ENCODE measurements at regions not wholly inside any gene's neighbourhood (a gene's known extent, or its start where the extent isn't known, plus 50 kb on each side); places are given as distances from the start of the nearest gene placed in this dataset.
"Not testable (repeated sequence)": the region's sequence is repeated elsewhere in the genome, so short reads cannot be mapped to it uniquely, and the experiment has no call there.

DNA sequence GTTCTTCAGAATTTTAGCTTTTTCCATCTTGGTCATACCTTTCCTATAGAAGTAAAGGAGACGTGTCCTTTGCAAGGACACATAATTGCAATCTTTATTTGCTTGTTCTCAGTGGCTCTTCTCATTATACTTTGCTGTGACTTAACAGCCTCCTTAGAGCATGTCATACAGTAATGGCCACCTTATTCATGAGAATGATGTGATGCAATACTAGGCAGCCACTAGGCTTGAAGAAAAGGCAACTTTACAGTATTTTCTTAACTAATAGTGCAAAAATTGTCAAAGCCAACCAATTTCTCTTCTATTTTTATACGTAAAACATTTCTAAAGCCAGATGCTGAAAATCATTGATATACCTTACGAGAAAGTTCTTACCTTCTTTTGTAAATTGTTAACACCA, 1296.8 kb upstream of the EYS start:
- TF ChIP-seq, protein P1, sequence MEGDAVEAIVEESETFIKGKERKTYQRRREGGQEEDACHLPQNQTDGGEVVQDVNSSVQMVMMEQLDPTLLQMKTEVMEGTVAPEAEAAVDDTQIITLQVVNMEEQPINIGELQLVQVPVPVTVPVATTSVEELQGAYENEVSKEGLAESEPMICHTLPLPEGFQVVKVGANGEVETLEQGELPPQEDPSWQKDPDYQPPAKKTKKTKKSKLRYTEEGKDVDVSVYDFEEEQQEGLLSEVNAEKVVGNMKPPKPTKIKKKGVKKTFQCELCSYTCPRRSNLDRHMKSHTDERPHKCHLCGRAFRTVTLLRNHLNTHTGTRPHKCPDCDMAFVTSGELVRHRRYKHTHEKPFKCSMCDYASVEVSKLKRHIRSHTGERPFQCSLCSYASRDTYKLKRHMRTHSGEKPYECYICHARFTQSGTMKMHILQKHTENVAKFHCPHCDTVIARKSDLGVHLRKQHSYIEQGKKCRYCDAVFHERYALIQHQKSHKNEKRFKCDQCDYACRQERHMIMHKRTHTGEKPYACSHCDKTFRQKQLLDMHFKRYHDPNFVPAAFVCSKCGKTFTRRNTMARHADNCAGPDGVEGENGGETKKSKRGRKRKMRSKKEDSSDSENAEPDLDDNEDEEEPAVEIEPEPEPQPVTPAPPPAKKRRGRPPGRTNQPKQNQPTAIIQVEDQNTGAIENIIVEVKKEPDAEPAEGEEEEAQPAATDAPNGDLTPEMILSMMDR (IDR thresholded peaks at IDR 0.05; ENCODE audit: low read depth, low read length) = no peak
- in situ Hi-C loops (cut with HindIII; ENCODE audit: low sequenced_read_pairs) = no loop called here

DNA sequence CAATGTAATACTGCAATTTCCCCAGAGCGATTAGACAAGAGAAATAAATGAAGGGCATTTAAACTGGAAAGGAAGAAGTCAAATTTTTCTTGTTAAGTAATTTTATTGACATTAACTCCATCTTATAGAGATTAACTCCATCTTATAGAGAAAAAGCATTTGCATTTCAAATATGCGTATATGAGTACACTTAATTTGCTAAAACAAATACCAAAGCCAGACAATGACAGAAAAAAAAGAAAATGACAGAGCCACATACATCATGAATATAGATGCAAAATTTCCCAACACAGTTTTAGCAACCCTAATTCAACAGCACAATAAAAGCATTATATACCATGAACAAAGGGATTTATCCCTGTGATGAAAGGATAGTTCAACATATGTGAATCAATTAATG, 1293.1 kb upstream of the EYS start:
- TF ChIP-seq, protein P1 (IDR thresholded peaks at IDR 0.05; ENCODE audit: low read depth, low read length) = no peak
- in situ Hi-C loops (cut with HindIII; ENCODE audit: low sequenced_read_pairs) = no loop called here
- no peak overlapping the region for H3K4me3 ChIP-seq (ENCODE audit: low read depth, low read length)
- no peak for DNase-seq (ENCODE audit: low read depth, low spot score)

More for the DNA sequence above, 1296.8 kb upstream of the EYS start:
- no peak for DNase-seq (ENCODE audit: low read depth, low spot score)
- no peak overlapping the region for H3K4me3 ChIP-seq (ENCODE audit: low read depth, low read length)

DNA sequence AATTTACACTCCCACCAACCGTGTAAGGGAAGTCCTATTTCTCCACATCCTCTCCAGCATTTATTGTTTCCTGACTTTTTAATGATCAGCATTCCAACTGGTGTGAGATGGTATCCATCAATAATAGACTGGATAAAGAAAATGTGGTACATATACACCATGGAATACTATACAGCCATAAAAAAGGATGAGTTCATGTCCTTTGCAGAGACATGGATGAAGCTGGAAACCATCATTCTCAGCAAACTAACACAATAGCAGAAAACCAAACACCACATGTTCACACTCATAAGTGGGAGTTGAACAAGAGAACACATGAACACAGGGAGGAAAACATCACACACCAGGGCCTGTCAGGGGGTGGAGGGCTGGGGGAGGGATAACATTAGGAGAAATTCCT, 1290.6 kb upstream of the EYS start:
- DNase-seq (ENCODE audit: low read depth, low spot score); H3K4me3 ChIP-seq (ENCODE audit: low read depth, low read length); in situ Hi-C loops (cut with HindIII; ENCODE audit: low sequenced_read_pairs): not testable (repeated sequence)

DNA sequence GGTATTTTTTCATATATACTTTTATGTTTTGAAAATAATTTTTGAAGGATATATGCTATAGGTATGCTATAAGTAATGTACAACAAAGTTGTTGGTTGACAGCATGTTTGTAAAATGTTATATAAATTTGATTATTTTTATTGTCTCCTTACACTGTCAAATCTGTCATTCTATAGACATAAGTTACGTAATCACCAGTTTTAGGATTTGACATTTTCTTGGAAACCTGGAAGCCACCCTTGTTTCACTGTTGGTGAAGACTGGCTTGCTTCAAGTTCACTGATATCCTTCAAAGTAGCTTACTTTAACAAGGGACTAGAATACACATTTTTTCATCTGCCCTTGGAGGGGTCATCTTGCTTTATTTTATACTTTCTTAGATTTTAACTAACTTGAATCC, 1288.6 kb upstream of the EYS start:
- TF ChIP-seq, protein P1 (IDR thresholded peaks at IDR 0.05; ENCODE audit: low read depth, low read length) = no peak
- no peak overlapping the region for H3K4me3 ChIP-seq (ENCODE audit: low read depth, low read length)
- in situ Hi-C loops (cut with HindIII; ENCODE audit: low sequenced_read_pairs) = no loop called here
- no peak for DNase-seq (ENCODE audit: low read depth, low spot score)

DNA sequence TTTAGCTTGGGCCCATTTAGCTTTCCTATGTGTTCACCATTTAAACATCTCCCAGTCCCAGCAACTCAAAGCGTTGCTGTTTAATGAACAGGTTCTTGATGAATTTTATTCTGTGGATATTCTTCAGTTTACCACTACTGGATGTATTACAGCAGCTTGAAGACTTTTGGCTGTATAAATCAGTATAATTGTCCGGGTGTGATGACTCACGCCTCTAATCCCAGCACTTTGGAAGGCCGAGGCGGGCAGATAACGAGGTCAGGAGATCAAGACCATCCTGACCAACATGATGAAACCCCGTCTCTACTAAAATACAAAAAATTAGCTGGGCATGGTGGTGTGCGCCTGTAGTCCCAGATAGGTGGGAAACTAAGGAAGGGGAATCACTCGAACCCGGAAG, 1286.7 kb upstream of the EYS start:
- in situ Hi-C loops (cut with HindIII; ENCODE audit: low sequenced_read_pairs); DNase-seq (ENCODE audit: low read depth, low spot score); H3K4me3 ChIP-seq (ENCODE audit: low read depth, low read length): not testable (repeated sequence)

DNA sequence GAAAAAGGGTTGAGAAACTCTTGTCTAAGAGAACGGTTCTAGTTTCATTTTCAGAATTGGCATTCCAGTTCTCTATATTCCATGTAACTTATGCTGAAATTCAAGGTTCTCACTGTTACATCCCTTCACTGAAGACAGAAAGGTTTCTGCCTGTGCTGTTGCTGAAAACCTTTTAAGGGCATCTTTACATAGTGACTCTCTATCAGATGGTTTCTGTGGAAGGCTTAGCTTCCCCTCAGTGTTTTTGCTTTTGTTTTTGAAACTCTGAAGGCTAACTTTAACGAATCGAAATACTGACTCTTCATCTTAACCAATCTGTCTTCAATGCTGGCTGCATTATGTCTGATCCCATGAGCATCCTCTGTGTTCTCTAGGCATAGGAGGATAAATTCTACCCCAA, 1286.2 kb upstream of the EYS start:
- no peak for DNase-seq (ENCODE audit: low read depth, low spot score)
- TF ChIP-seq, protein P1 (IDR thresholded peaks at IDR 0.05; ENCODE audit: low read depth, low read length) = no peak
- in situ Hi-C loops (cut with HindIII; ENCODE audit: low sequenced_read_pairs) = no loop called here
- H3K4me3 ChIP-seq (ENCODE audit: low read depth, low read length) = no peak overlapping the region

DNA sequence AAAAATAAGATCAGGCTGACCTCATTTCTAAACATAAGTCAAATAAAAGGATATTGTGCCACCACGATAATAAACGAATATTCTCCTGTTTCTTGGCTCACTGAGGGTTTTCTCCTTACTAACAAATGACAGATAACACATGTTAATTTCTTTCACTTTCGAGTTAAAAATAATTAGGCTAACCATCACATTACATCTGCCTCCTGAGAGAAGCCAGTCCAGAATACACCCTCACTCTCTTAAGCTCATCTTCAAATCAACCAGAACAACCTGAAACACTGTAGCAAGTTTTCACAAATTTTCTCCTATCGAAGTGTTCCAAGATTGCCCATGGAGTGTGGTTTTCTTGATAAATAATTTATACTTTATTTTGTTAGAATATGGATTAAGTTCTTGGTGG, 1285.6 kb upstream of the EYS start:
- DNase-seq (ENCODE audit: low read depth, low spot score) = no peak
- TF ChIP-seq, protein P1 (IDR thresholded peaks at IDR 0.05; ENCODE audit: low read depth, low read length) = no peak
- in situ Hi-C loops (cut with HindIII; ENCODE audit: low sequenced_read_pairs) = no loop called here
- no peak overlapping the region for H3K4me3 ChIP-seq (ENCODE audit: low read depth, low read length)

DNA sequence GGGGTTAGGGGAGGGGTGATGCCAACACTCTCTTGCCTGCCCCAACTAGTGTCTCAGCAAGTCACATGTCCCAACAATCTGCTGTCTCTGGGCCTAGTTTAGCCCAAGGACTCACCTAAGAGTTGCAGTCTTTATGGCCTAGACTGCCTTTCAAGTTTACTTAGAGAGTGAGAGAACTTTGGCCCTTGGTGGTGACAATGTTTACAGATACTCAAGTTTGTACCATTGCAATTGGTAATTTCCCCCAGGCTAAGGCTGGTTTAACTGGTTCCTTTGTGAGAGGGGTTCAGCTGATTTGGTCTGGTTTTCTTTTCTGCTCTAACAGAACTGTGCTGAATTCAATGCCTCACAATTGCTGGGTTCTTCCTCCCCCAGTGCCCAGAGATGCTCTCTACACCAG, 1279.9 kb upstream of the EYS start:
- no peak overlapping the region for H3K4me3 ChIP-seq (ENCODE audit: low read depth, low read length)
- TF ChIP-seq, protein P1 (IDR thresholded peaks at IDR 0.05; ENCODE audit: low read depth, low read length) = no peak
- in situ Hi-C loops (cut with HindIII; ENCODE audit: low sequenced_read_pairs) = no loop called here
- DNase-seq (ENCODE audit: low read depth, low spot score) = no peak

All from astrocyte of the spinal cord (primary cell).